H1 (cell line): ENCODE measurements at regions not wholly inside any gene's neighbourhood (a gene's known extent, or its start where the extent isn't known, plus 50 kb on each side); places are given as distances from the start of the nearest gene placed in this dataset.

Experiments
- CTCF ChIA-PET: fragments of 300-600 bp; sonication (Branson Sonifier 250); formaldehyde crosslinking; loops from one replicate; lab custom pipeline; 2021; ENCODE audit not compliant: partially characterized antibody; lab: Charles Lee
- POLR2A ChIA-PET: fragments of 300-600 bp; sonication (Branson Sonifier 250); formaldehyde crosslinking; loops from one replicate; lab custom pipeline; 2021; ENCODE audit warnings: inconsistent platforms; ENCODE audit not compliant: partially characterized antibody; lab: Charles Lee
- DNase-seq, 2 experiments: peaks; one replicate each; pipeline versions ENCODE4 v3.0.0 to v3.0.0-alpha.2; 2010 to 2022; ENCODE audit warnings: low spot score in 2 of 2, low read depth in 1 of 2, mixed read lengths in 1 of 2
- FAIRE-seq: peaks from 2 replicates; lab custom pipeline; 2011; peaks lifted over from hg19 to GRCh38; lab: Jason Lieb, UNC
- H2AFZ ChIP-seq: 2 replicates; pipeline ENCODE4 v1.8.1; 2012; ENCODE audit warnings: low read length, inconsistent platforms
- H2AK5ac ChIP-seq: 2 replicates; pipeline ENCODE4 v1.6.1; 2013; ENCODE audit warnings: low read depth, low read length
- H2BK120ac ChIP-seq: replicated peaks from 2 replicates; pipeline ENCODE3; 2013; ENCODE audit warnings: low read depth, low read length, inconsistent platforms
- H2BK12ac ChIP-seq: 2 replicates; pipeline ENCODE4 v1.6.1; 2013; ENCODE audit warnings: low read depth, low read length
- H2BK15ac ChIP-seq: 2 replicates; pipeline ENCODE4 v1.6.1; 2013; ENCODE audit warnings: low read length
- H2BK20ac ChIP-seq: 2 replicates; pipeline ENCODE4 v1.6.1; 2013; ENCODE audit warnings: low read length
- H2BK5ac ChIP-seq: 2 replicates; pipeline ENCODE4 v1.6.1; 2013; ENCODE audit warnings: low read depth, low read length
- H3K14ac ChIP-seq: 2 replicates; pipeline ENCODE4 v1.6.1; 2013; ENCODE audit warnings: inconsistent platforms; ENCODE audit not compliant: insufficient read length
- H3K18ac ChIP-seq: 2 replicates; pipeline ENCODE4 v1.6.1; 2013; ENCODE audit warnings: low read length; ENCODE audit errors: extremely low read depth
- H3K23ac ChIP-seq: 2 replicates; pipeline ENCODE4 v1.6.1; 2013; ENCODE audit warnings: inconsistent platforms; ENCODE audit not compliant: insufficient read length
- H3K23me2 ChIP-seq: 2 replicates; pipeline ENCODE4 v1.6.1; 2013; ENCODE audit warnings: low read depth, low read length
- H3K27ac ChIP-seq: 2 replicates; pipeline ENCODE4 v1.6.1; 2011; ENCODE audit warnings: low read depth, low read length, inconsistent platforms
- H3K27me3 ChIP-seq, 4 experiments: replicated peaks in 1 of 4; 1 replicate in 1 of 4; 2 replicates in 3 of 4; pipeline versions ENCODE4 v1.6.1 to v1.8.1; 2011 to 2013; ENCODE audit warnings: low read length in 3 of 4, mild to moderate bottlenecking in 3 of 4, inconsistent platforms in 2 of 4, mixed read lengths in 2 of 4, moderate library complexity in 1 of 4; ENCODE audit not compliant: control insufficient read depth in 3 of 4, insufficient read depth in 3 of 4; ENCODE audit errors: extremely low read depth in 1 of 4
- H3K36me3 ChIP-seq, 4 experiments: 2 replicates each; pipeline versions ENCODE4 v1.6.1 to v1.8.1; 2011 to 2013; ENCODE audit warnings: mild to moderate bottlenecking in 4 of 4, low read length in 3 of 4, moderate library complexity in 2 of 4, control low read depth in 1 of 4, inconsistent platforms in 1 of 4; ENCODE audit not compliant: insufficient read depth in 4 of 4, control insufficient read depth in 2 of 4
- H3K4ac ChIP-seq: replicated peaks from 2 replicates; pipeline ENCODE3; 2013; ENCODE audit warnings: low read length, low read depth, mixed read lengths, inconsistent platforms; ENCODE audit not compliant: insufficient read length
- H3K4me1 ChIP-seq, 4 experiments: replicated peaks in 1 of 4; 1 replicate in 1 of 4; 2 replicates in 3 of 4; pipeline versions ENCODE4 v1.6.1 to v1.8.1; 2011 to 2013; ENCODE audit warnings: low read length in 3 of 4, inconsistent platforms in 2 of 4, mixed read lengths in 1 of 4; ENCODE audit not compliant: insufficient read depth in 4 of 4, control insufficient read depth in 3 of 4
- H3K4me2 ChIP-seq, 2 experiments: 2 replicates each; pipeline versions ENCODE4 v1.6.1 to v1.8.1; 2011 to 2013; ENCODE audit warnings: low read depth in 2 of 2, low read length in 2 of 2, control low read depth in 1 of 2, inconsistent platforms in 1 of 2, mild to moderate bottlenecking in 1 of 2; ENCODE audit not compliant: insufficient read depth in 1 of 2
- H3K4me3 ChIP-seq, 4 experiments: fragments of 200-600, 300-600 bp in 1 of 4; sonication (generic), shearing (Covaris generic), sonication (Bioruptor Twin) in 1 of 4; 2 replicates each; pipeline versions ENCODE4 v1.5.1 to v1.8.1; 2011 to 2016; ENCODE audit warnings: low read length in 4 of 4, low read depth in 3 of 4, control low read depth in 2 of 4, inconsistent platforms in 2 of 4, mild to moderate bottlenecking in 2 of 4, mixed read lengths in 1 of 4, moderate library complexity in 1 of 4; ENCODE audit not compliant: insufficient read depth in 2 of 4; ENCODE audit errors: extremely low read depth in 1 of 4
- H3K56ac ChIP-seq: replicated peaks from 2 replicates; pipeline ENCODE3; 2013; ENCODE audit warnings: low read depth, mild to moderate bottlenecking, mixed read lengths, low read length, inconsistent platforms; ENCODE audit not compliant: insufficient read length
- H3K79me1 ChIP-seq: 2 replicates; pipeline ENCODE4 v1.6.1; 2013; ENCODE audit warnings: low read depth, low read length, control low read depth
- H3K79me2 ChIP-seq, 2 experiments: 2 replicates each; pipeline versions ENCODE4 v1.6.1 to v1.8.1; 2012 to 2013; ENCODE audit warnings: low read length in 2 of 2, mild to moderate bottlenecking in 2 of 2, inconsistent platforms in 1 of 2; ENCODE audit not compliant: insufficient read depth in 2 of 2, control insufficient read depth in 1 of 2
- H3K9ac ChIP-seq, 4 experiments: replicated peaks in 1 of 4; 1 replicate in 1 of 4; 2 replicates in 3 of 4; pipeline versions ENCODE4 v1.6.1 to v1.8.1; 2011 to 2013; ENCODE audit warnings: low read depth in 3 of 4, low read length in 3 of 4, control low read depth in 2 of 4, mild to moderate bottlenecking in 2 of 4, moderate library complexity in 2 of 4, inconsistent platforms in 1 of 4; ENCODE audit errors: extremely low read depth in 1 of 4
- H3K9me3 ChIP-seq, 2 experiments: 2 replicates each; pipeline versions ENCODE4 v1.6.1 to v1.8.1; 2012 to 2013; ENCODE audit warnings: mild to moderate bottlenecking in 2 of 2, moderate library complexity in 2 of 2, control low read depth in 1 of 2, inconsistent platforms in 1 of 2, low read depth in 1 of 2, low read length in 1 of 2, mixed read lengths in 1 of 2; ENCODE audit not compliant: insufficient read depth in 2 of 2
- H4K20me1 ChIP-seq, 2 experiments: replicated peaks in 1 of 2; 2 replicates each; pipeline versions ENCODE3 to v1.8.1; 2011 to 2013; ENCODE audit warnings: inconsistent platforms in 2 of 2, low read length in 2 of 2, mild to moderate bottlenecking in 1 of 2; ENCODE audit not compliant: insufficient read depth in 2 of 2, control insufficient read depth in 1 of 2
- H4K5ac ChIP-seq: 2 replicates; pipeline ENCODE4 v1.6.1; 2013; ENCODE audit warnings: low read length, low read depth, mixed read lengths, inconsistent platforms; ENCODE audit not compliant: insufficient read length
- H4K8ac ChIP-seq: 2 replicates; pipeline ENCODE4 v1.8.0; 2013; ENCODE audit warnings: mild to moderate bottlenecking, moderate library complexity, low read length, inconsistent platforms; ENCODE audit not compliant: insufficient read depth; ENCODE audit errors: extremely low read depth
- H4K91ac ChIP-seq: replicated peaks from 2 replicates; pipeline ENCODE3; 2013; ENCODE audit warnings: low read length, mixed read lengths, inconsistent platforms; ENCODE audit not compliant: insufficient read length
- CEBPB ChIP-seq: IDR thresholded peaks from 2 replicates; pipeline ENCODE4 v1.6.1; 2012; ENCODE audit warnings: low read depth, low read length
- KDM5A ChIP-seq: fragments of 200-600 bp; IDR thresholded peaks from 2 replicates; pipeline ENCODE4 v1.7.1; 2012; ENCODE audit warnings: mild to moderate bottlenecking, low read length, inconsistent platforms, mixed read lengths
- NRF1 ChIP-seq: IDR thresholded peaks from 2 replicates; pipeline ENCODE4 v1.6.1; 2011; ENCODE audit warnings: mild to moderate bottlenecking, low read depth, low read length, improper control_type of control experiment
- RNF2 ChIP-seq: fragments of 200-900, 300-1000 bp; sonication (generic); IDR thresholded peaks from 2 replicates; pipeline ENCODE4 v1.7.1; 2016; ENCODE audit warnings: borderline replicate concordance, low read depth, mild to moderate bottlenecking, antibody characterized with exemption, low read length; ENCODE audit not compliant: poor library complexity, severe bottlenecking; ENCODE audit errors: missing control alignments
- RXRA ChIP-seq: IDR thresholded peaks from 2 replicates; pipeline ENCODE4 v1.6.1; 2011; ENCODE audit warnings: low read depth, mild to moderate bottlenecking, low read length, moderate library complexity; ENCODE audit not compliant: insufficient read depth
- SIN3A ChIP-seq, 2 experiments: IDR thresholded peaks in 1 of 2; conservative IDR thresholded peaks in 1 of 2; 2 replicates each; pipeline ENCODE4 v1.6.1; 2011 to 2012; ENCODE audit warnings: low read length in 2 of 2, improper control_type of control experiment in 1 of 2, low read depth in 1 of 2, mild to moderate bottlenecking in 1 of 2
- SP2 ChIP-seq: IDR thresholded peaks from 2 replicates; pipeline ENCODE4 v1.6.1; 2012; ENCODE audit warnings: mild to moderate bottlenecking, low read length, inconsistent platforms
- TBP ChIP-seq: IDR thresholded peaks from 2 replicates; pipeline ENCODE4 v1.6.1; 2011; ENCODE audit warnings: low read depth, low read length, improper control_type of control experiment
- ZNF274 ChIP-seq: IDR thresholded peaks from 2 replicates; pipeline ENCODE4 v1.7.0; 2012; ENCODE audit warnings: low read length, borderline replicate concordance; ENCODE audit errors: extremely low read depth
- WGBS, 2 experiments: shearing (Covaris generic) in 1 of 2; methylation state at CpG; one replicate each; pipeline versions ENCODE4 v1.1.6 to v1.1.7; 2013 to 2015; ENCODE audit warnings: low lambda C conversion rate in 2 of 2, mixed read lengths in 2 of 2, inconsistent platforms in 1 of 2, low coverage in 1 of 2, missing lambda C conversion rate in 1 of 2; ENCODE audit not compliant: insufficient replicate concordance in 2 of 2, insufficient coverage in 1 of 2, insufficient read length in 1 of 2; ENCODE audit errors: extremely low coverage in 1 of 2, missing lambda C conversion rate in 1 of 2; 5-methylcytosine and 5-hydroxymethylcytosine counted together
- TF ChIP-seq, protein P1 (sequence below), 3 experiments: IDR thresholded peaks; 1 replicate in 2 of 3; 2 replicates in 1 of 3; pipeline versions ENCODE4 v1.5.1 to v1.6.1; 2011; ENCODE audit warnings: low read length in 3 of 3, mild to moderate bottlenecking in 3 of 3, inconsistent platforms in 2 of 3, low read depth in 1 of 3, moderate library complexity in 1 of 3; ENCODE audit not compliant: insufficient read depth in 1 of 3; ENCODE audit errors: control extremely low read depth in 1 of 3
- TF ChIP-seq, protein P2 (sequence below): IDR thresholded peaks from 2 replicates; pipeline ENCODE4 v1.6.1; 2012; ENCODE audit warnings: inconsistent platforms

DNA sequence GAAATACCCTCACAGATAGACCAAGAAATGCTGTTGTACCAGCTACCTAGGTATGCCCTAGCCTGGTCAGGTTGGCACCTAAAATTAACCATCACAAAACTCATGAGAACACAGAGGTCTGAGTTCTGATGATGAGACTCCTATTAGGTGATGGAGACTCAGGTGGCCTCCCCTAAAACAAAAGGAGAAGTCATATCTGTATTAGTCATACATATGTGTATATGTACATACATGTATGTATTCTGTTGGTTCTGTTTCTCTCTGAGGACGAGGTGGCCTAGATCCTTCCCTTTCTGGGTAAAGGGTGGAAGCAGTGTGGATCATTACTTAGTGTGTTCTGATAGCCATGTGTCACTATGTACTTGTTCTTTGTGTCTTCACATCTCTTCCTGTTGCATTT is 207.2 kb upstream of the PRSS1 start:
- Histone ChIP-seq H3K79me2 (no peaks in the 10 kb centered on the region), H3K4me2 (no peak overlapping the region), H4K20me1 (no peaks in the 10 kb centered on the region), H3K4me1 (no peaks in the 10 kb centered on the region), H2BK15ac (no peak overlapping the region), H2BK12ac (no peak overlapping the region), H3K4ac (no peak overlapping the region), H3K9me3 (no peaks in the 10 kb centered on the region), H3K79me1 (no peaks in the 10 kb centered on the region), H3K36me3 (no peaks in the 10 kb centered on the region), H3K56ac (no peak overlapping the region), H4K8ac (no peak overlapping the region), H3K4me3 (no peak overlapping the region), H2AFZ (no peak overlapping the region), H3K18ac (no peak overlapping the region), H3K27ac (no peak overlapping the region), H2BK5ac (no peak overlapping the region), H2BK120ac (no peak overlapping the region), H2BK20ac (no peak overlapping the region), H3K23me2 (no peaks in the 10 kb centered on the region), H4K5ac (no peak overlapping the region), H3K14ac (no peak overlapping the region), H4K91ac (no peak overlapping the region), H3K27me3 (no peaks in the 10 kb centered on the region), H3K23ac (no peak overlapping the region), H2AK5ac (no peak overlapping the region), H3K9ac (no peak overlapping the region)
- DNase-seq (no peak), FAIRE-seq (no peak)
- 80% methylated on average over 1 of the region's 1 CpG; no CpG with 5 or more reads in 1 of the 2 experiments for WGBS, 2 experiments
- CTCF ChIA-PET = interaction anchor here (0.6 to 2.7 kb wide), 6 partner anchors 13 to 247 kb away, joined by 3 to 12 read pairs (median 4); no protein-coding TSS in a partner anchor
- POLR2A ChIA-PET = no interaction called here
- TF ChIP-seq SP2 = no peak
- TF ChIP-seq, protein P1, sequence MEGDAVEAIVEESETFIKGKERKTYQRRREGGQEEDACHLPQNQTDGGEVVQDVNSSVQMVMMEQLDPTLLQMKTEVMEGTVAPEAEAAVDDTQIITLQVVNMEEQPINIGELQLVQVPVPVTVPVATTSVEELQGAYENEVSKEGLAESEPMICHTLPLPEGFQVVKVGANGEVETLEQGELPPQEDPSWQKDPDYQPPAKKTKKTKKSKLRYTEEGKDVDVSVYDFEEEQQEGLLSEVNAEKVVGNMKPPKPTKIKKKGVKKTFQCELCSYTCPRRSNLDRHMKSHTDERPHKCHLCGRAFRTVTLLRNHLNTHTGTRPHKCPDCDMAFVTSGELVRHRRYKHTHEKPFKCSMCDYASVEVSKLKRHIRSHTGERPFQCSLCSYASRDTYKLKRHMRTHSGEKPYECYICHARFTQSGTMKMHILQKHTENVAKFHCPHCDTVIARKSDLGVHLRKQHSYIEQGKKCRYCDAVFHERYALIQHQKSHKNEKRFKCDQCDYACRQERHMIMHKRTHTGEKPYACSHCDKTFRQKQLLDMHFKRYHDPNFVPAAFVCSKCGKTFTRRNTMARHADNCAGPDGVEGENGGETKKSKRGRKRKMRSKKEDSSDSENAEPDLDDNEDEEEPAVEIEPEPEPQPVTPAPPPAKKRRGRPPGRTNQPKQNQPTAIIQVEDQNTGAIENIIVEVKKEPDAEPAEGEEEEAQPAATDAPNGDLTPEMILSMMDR (IDR thresholded peaks at IDR 0.05; ENCODE audit: control extremely low read depth in 1 of 3, insufficient read depth in 1 of 3, low read depth in 1 of 3, low read length in 3 of 3) = no peak
- no peak for TF ChIP-seq RNF2
- no peak for TF ChIP-seq ZNF274
- no peak for TF ChIP-seq RXRA
- no peak for TF ChIP-seq CEBPB
- TF ChIP-seq SIN3A (conservative IDR thresholded peaks at IDR 0.05 in 1 of 2, IDR thresholded peaks at IDR 0.05 in 1 of 2; ENCODE audit: low read depth in 1 of 2, low read length in 2 of 2) = no peak
- TF ChIP-seq KDM5A = no peak
- TF ChIP-seq, protein P2, sequence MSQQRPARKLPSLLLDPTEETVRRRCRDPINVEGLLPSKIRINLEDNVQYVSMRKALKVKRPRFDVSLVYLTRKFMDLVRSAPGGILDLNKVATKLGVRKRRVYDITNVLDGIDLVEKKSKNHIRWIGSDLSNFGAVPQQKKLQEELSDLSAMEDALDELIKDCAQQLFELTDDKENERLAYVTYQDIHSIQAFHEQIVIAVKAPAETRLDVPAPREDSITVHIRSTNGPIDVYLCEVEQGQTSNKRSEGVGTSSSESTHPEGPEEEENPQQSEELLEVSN = no peak
- no peak for TF ChIP-seq NRF1
- no peak for TF ChIP-seq TBP
